Tibial nerve (tissue), 4 donors: ENCODE measurements at regions not wholly inside any gene's neighbourhood (a gene's known extent, or its start where the extent isn't known, plus 50 kb on each side); places are given as distances from the start of the nearest gene placed in this dataset.

ENCODE experiments used
- DNase-seq, 2 donors: peaks; one replicate each; pipeline ENCODE4 v3.0.0-alpha.2; 2019; ENCODE audit warnings: low spot score in 2 of 2
- H3K27ac ChIP-seq, 4 donors: fragments of 200-600 bp; sonication (generic) in 3 of 4; one replicate each; pipeline ENCODE4 v1.5.1; 2017 to 2019; ENCODE audit warnings: mild to moderate bottlenecking in 1 of 4
- H3K27me3 ChIP-seq, 2 donors: fragments of 200-600 bp; sonication (generic) in 1 of 2; one replicate each; pipeline versions ENCODE4 v1.5.1 to v1.6.0; 2017 to 2019
- H3K36me3 ChIP-seq, 3 donors: fragments of 200-600 bp; sonication (generic); one replicate each; pipeline ENCODE4 v1.5.1; 2018 to 2019
- H3K4me1 ChIP-seq, 4 donors: fragments of 200-600 bp; sonication (generic) in 3 of 4; one replicate each; pipeline ENCODE4 v1.5.1; 2017 to 2019
- H3K4me3 ChIP-seq, 4 donors: fragments of 200-600 bp; sonication (generic) in 3 of 4; one replicate each; pipeline ENCODE4 v1.5.1; 2017 to 2019; ENCODE audit warnings: mild to moderate bottlenecking in 1 of 4, moderate library complexity in 1 of 4
- H3K9me3 ChIP-seq, 4 donors: fragments of 200-600 bp; sonication (generic) in 3 of 4; one replicate each; pipeline ENCODE4 v1.5.1; 2017 to 2019
- CTCF ChIP-seq, 5 experiments: fragments of 200-600 bp in 3 of 5; fragments of 450-650 bp in 2 of 5; sonication (generic) in 3 of 5; IDR thresholded peaks; one replicate each; pipeline ENCODE4 v1.5.1; 2016 to 2019; ENCODE audit warnings: antibody characterized with exemption in 5 of 5, mild to moderate bottlenecking in 3 of 5, moderate library complexity in 2 of 5
- EP300 ChIP-seq, 2 donors: sonication (generic); formaldehyde crosslinking; IDR thresholded peaks; one replicate each; pipeline ENCODE4 v1.6.1; 2017; ENCODE audit warnings: antibody characterized with exemption in 2 of 2, mild to moderate bottlenecking in 1 of 2
- POLR2A ChIP-seq, 2 donors: fragments of 450-650 bp; IDR thresholded peaks; one replicate each; pipeline ENCODE4 v1.6.1; 2017; ENCODE audit warnings: antibody characterized with exemption in 2 of 2, mild to moderate bottlenecking in 2 of 2, moderate library complexity in 2 of 2
- WGBS, 2 donors: methylation state at CpG; one replicate each; pipeline ENCODE4 v1.1.5; 2018; 5-methylcytosine and 5-hydroxymethylcytosine counted together

- WGBS, 2 donors = 49 to 58% methylated on average over 7 of the region's 7 CpGs
- Histone ChIP-seq H3K4me3 (no peak overlapping the region), H3K9me3 (no peaks in the 10 kb centered on the region), H3K27me3 (peaks cover 0 to 53% of the 10 kb centered on the region in 2 donors), H3K4me1 (peaks cover 0 to 11% (median 3%) of the 10 kb centered on the region in 4 donors), H3K27ac (no peak overlapping the region), H3K36me3 (no peaks in the 10 kb centered on the region)
- no peak for TF ChIP-seq POLR2A (IDR thresholded peaks at IDR 0.05)
- no peak for TF ChIP-seq CTCF (IDR thresholded peaks at IDR 0.05)
- TF ChIP-seq EP300 (IDR thresholded peaks at IDR 0.05) = no peak
- DNase-seq = no peak
Observed at GRCh38 chr1:18554597-18554996, 73.9 kb downstream of the KLHDC7A start.

GRCh38 chr1:18555036-18555435, 74.3 kb downstream of the KLHDC7A start:
- Histone ChIP-seq H3K27ac (no peak overlapping the region), H3K4me3 (no peak overlapping the region), H3K27me3 (peaks cover 0 to 57% of the 10 kb centered on the region in 2 donors), H3K36me3 (no peaks in the 10 kb centered on the region), H3K9me3 (no peaks in the 10 kb centered on the region), H3K4me1 (peaks cover 0 to 11% (median 3%) of the 10 kb centered on the region in 4 donors)
- 69 to 70% methylated on average over 5 of the region's 5 CpGs for WGBS, 2 donors
- no peak for DNase-seq
- TF ChIP-seq POLR2A (IDR thresholded peaks at IDR 0.05) (no peak), CTCF (IDR thresholded peaks at IDR 0.05) (no peak), EP300 (IDR thresholded peaks at IDR 0.05) (no peak)

GRCh38 chr1:18556364-18556763, 74.3 kb upstream of the PAX7 start:
- TF ChIP-seq POLR2A (IDR thresholded peaks at IDR 0.05) = no peak
- DNase-seq = peak in 1 of 2 donors; percentile 12
- Histone ChIP-seq H3K27me3 (peaks cover 0 to 70% of the 10 kb centered on the region in 2 donors), H3K4me1 (peaks cover 0 to 11% (median 3%) of the 10 kb centered on the region in 4 donors), H3K36me3 (no peaks in the 10 kb centered on the region), H3K27ac (no peak overlapping the region), H3K9me3 (no peaks in the 10 kb centered on the region), H3K4me3 (no peak overlapping the region)
- 63 to 64% methylated on average over 4 of the region's 4 CpGs for WGBS, 2 donors

GRCh38 chr1:18557621-18558465, 72.8 kb upstream of the PAX7 start:
- Histone ChIP-seq H3K27ac (no peak overlapping the region), H3K4me1 (peaks cover 0 to 11% (median 3%) of the 10 kb centered on the region in 4 donors), H3K36me3 (no peaks in the 10 kb centered on the region), H3K27me3 (peaks cover 0 to 84% of the 10 kb centered on the region in 2 donors), H3K4me3 (no peak overlapping the region), H3K9me3 (no peaks in the 10 kb centered on the region)
- DNase-seq = no peak
- 4 to 5% methylated on average over 26 to 28 of the region's 29 CpGs for WGBS, 2 donors
- TF ChIP-seq CTCF (IDR thresholded peaks at IDR 0.05) = no peak
- no peak for TF ChIP-seq POLR2A (IDR thresholded peaks at IDR 0.05)
- TF ChIP-seq EP300 (IDR thresholded peaks at IDR 0.05) = no peak

- Histone ChIP-seq H3K27ac (no peak overlapping the region), H3K9me3 (no peaks in the 10 kb centered on the region), H3K4me3 (no peak overlapping the region), H3K36me3 (no peaks in the 10 kb centered on the region), H3K4me1 (peaks cover 0 to 11% (median 3%) of the 10 kb centered on the region in 4 donors), H3K27me3 (peaks cover 0 to 86% of the 10 kb centered on the region in 2 donors)
- TF ChIP-seq POLR2A (IDR thresholded peaks at IDR 0.05) = no peak
- no peak for DNase-seq
- WGBS, 2 donors = 64% methylated on average over 5 of the region's 5 CpGs
Observed at GRCh38 chr1:18560692-18561091, 70.0 kb upstream of the PAX7 start.

- WGBS, 2 donors = 35 to 36% methylated on average over 9 of the region's 9 CpGs
- Histone ChIP-seq H3K4me1 (peaks cover 0 to 11% (median 3%) of the 10 kb centered on the region in 4 donors), H3K27ac (no peak overlapping the region), H3K4me3 (no peak overlapping the region), H3K9me3 (no peaks in the 10 kb centered on the region), H3K27me3 (peaks cover 0 to 75% of the 10 kb centered on the region in 2 donors), H3K36me3 (no peaks in the 10 kb centered on the region)
- DNase-seq = no peak
- TF ChIP-seq EP300 (IDR thresholded peaks at IDR 0.05) = no peak
- no peak for TF ChIP-seq CTCF (IDR thresholded peaks at IDR 0.05)
- no peak for TF ChIP-seq POLR2A (IDR thresholded peaks at IDR 0.05)
Observed at GRCh38 chr1:18561967-18562366, 68.7 kb upstream of the PAX7 start.
